ENCODE measurements at regions not wholly inside any gene's neighbourhood (a gene's known extent, or its start where the extent isn't known, plus 50 kb on each side); places are given as distances from the start of the nearest gene placed in this dataset.

- no peak overlapping the region for H3K4me3 Mint-ChIP-seq
- H3K9me3 Mint-ChIP-seq, result peaks cover 3% of the 10 kb centered on the region
- peaks cover 27% of the 10 kb centered on the region for H3K27me3 Mint-ChIP-seq (ENCODE audit: low read depth, poor library complexity)
- H3K36me3 Mint-ChIP-seq (ENCODE audit: low read depth), result no peaks in the 10 kb centered on the region
- DNase-seq, result no peak
- no peak for TF ChIP-seq CTCF (IDR thresholded peaks at IDR 0.05)
- no peak overlapping the region for H3K27ac Mint-ChIP-seq
- H3K4me1 Mint-ChIP-seq, result peaks cover 7% of the 10 kb centered on the region
Observed at GRCh38 chr3:134704133-134704532, 53.3 kb upstream of the KY start.

- no peak overlapping the region for H3K27ac Mint-ChIP-seq
- TF ChIP-seq CTCF (IDR thresholded peaks at IDR 0.05), result no peak
Observed at GRCh38 chr3:134704556-134704955, 53.7 kb upstream of the KY start.

GRCh38 chr3:134707908-134708597 is 57.2 kb upstream of the KY start:
- DNase-seq, result no peak
- Mint-ChIP-seq H3K36me3 (ENCODE audit: low read depth) (no peaks in the 10 kb centered on the region), H3K4me1 (peaks cover 43% of the 10 kb centered on the region), H3K27me3 (ENCODE audit: low read depth, poor library complexity) (peaks cover 16% of the 10 kb centered on the region), H3K27ac (no peak overlapping the region), H3K4me3 (no peak overlapping the region), H3K9me3 (no peaks in the 10 kb centered on the region)
- no peak for TF ChIP-seq CTCF (IDR thresholded peaks at IDR 0.05)

More at GRCh38 chr3:134704556-134704955, 53.7 kb upstream of the KY start:
- Mint-ChIP-seq H3K36me3 (ENCODE audit: low read depth) (no peaks in the 10 kb centered on the region), H3K9me3 (peaks cover 3% of the 10 kb centered on the region), H3K4me3 (no peak overlapping the region), H3K27me3 (ENCODE audit: low read depth, poor library complexity) (peaks cover 27% of the 10 kb centered on the region), H3K4me1 (peaks cover 11% of the 10 kb centered on the region)
- DNase-seq, result no peak

- Mint-ChIP-seq H3K27ac (no peak overlapping the region), H3K4me1 (peaks cover 43% of the 10 kb centered on the region), H3K4me3 (no peak overlapping the region), H3K27me3 (ENCODE audit: low read depth, poor library complexity) (peaks cover 12% of the 10 kb centered on the region), H3K9me3 (no peaks in the 10 kb centered on the region), H3K36me3 (ENCODE audit: low read depth) (no peaks in the 10 kb centered on the region)
- DNase-seq, result no peak
- no peak for TF ChIP-seq CTCF (IDR thresholded peaks at IDR 0.05)
Observed at GRCh38 chr3:134708671-134709070, 57.8 kb upstream of the KY start.

- Mint-ChIP-seq H3K36me3 (ENCODE audit: low read depth) (no peaks in the 10 kb centered on the region), H3K4me3 (no peak overlapping the region), H3K4me1 (peaks cover 43% of the 10 kb centered on the region), H3K9me3 (no peaks in the 10 kb centered on the region), H3K27me3 (ENCODE audit: low read depth, poor library complexity) (peaks cover 11% of the 10 kb centered on the region), H3K27ac (no peak overlapping the region)
- no peak for DNase-seq
- no peak for TF ChIP-seq CTCF (IDR thresholded peaks at IDR 0.05)
Observed at GRCh38 chr3:134709076-134709475, 58.3 kb upstream of the KY start.

Data from nephron progenitor cell (in vitro differentiated cells).